ENCODE measurements at regions not wholly inside any gene's neighbourhood (a gene's known extent, or its start where the extent isn't known, plus 50 kb on each side); places are given as distances from the start of the nearest gene placed in this dataset.

DNA sequence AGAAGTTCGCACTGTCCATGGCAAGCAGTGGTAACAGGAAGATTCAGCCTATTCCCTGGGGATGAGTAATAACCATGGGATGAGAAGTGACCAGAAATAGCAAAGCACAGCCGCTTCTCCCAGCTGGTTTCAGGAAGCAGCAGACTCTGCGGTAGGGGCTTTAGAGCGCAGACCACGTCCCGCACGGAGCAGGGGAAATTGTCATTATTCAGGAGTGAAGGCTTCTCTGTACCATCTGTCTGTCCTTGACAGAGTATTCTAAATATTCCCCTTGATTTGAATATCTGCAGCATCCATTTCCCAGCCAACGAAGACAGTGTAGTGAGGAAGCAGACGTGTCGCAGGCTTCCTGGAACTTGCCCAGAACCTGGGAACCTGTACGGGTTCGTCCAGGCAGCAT lies 159.6 kb downstream of the NXNL2 start:
- no peak overlapping the region for H3K27ac Mint-ChIP-seq
- H3K9me3 Mint-ChIP-seq = peaks cover 13% of the 10 kb centered on the region
- H3K27me3 Mint-ChIP-seq (ENCODE audit: low read depth) = no peaks in the 10 kb centered on the region
- no peak for DNase-seq (ENCODE audit: low spot score in 2 of 2, unreplicated experiment in 2 of 2)
- TF ChIP-seq CTCF (IDR thresholded peaks at IDR 0.05; ENCODE audit: unreplicated experiment) = no peak
- H3K4me1 Mint-ChIP-seq = peaks cover 3% of the 10 kb centered on the region
- no peaks in the 10 kb centered on the region for H3K36me3 Mint-ChIP-seq
- H3K4me3 Mint-ChIP-seq = no peak overlapping the region

DNA sequence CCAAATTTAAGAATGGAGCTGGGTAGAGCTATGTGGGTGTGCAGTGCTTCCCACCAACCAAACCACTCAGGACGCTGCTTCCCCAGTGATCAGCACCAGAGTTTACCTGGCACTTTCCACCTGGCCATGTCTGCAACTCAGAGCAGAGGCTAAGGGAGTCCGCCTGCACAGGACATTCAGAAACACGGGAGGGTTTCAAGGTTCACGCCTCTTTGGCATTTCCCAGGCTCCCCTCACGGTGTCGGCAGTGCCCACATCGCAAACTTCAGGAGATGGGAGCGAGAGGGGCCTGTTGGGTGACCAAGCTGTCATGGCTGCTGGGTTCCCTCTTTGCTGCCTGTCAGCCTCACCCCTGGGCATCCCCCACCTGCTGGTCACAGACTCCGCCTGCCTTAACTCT lies 161.5 kb downstream of the NXNL2 start:
- Mint-ChIP-seq H3K36me3 (no peaks in the 10 kb centered on the region), H3K9me3 (peaks cover 11% of the 10 kb centered on the region), H3K4me1 (peaks cover 3% of the 10 kb centered on the region), H3K4me3 (no peak overlapping the region), H3K27ac (no peak overlapping the region), H3K27me3 (ENCODE audit: low read depth) (no peaks in the 10 kb centered on the region)
- DNase-seq (ENCODE audit: low spot score in 2 of 2, unreplicated experiment in 2 of 2) = no peak
- no peak for TF ChIP-seq CTCF (IDR thresholded peaks at IDR 0.05; ENCODE audit: unreplicated experiment)

GRCh38 chr9:88697764-88698432 lies 162.9 kb downstream of the NXNL2 start:
- TF ChIP-seq CTCF (IDR thresholded peaks at IDR 0.05; ENCODE audit: unreplicated experiment) = no peak
- Mint-ChIP-seq H3K4me3 (no peak overlapping the region), H3K36me3 (no peaks in the 10 kb centered on the region), H3K4me1 (peaks cover 9% of the 10 kb centered on the region), H3K27ac (no peak overlapping the region), H3K9me3 (peaks cover 11% of the 10 kb centered on the region), H3K27me3 (ENCODE audit: low read depth) (no peaks in the 10 kb centered on the region)
- DNase-seq (ENCODE audit: low spot score in 2 of 2, unreplicated experiment in 2 of 2) = no peak

- peaks cover 10% of the 10 kb centered on the region for H3K9me3 Mint-ChIP-seq
- DNase-seq (ENCODE audit: low spot score in 2 of 2, unreplicated experiment in 2 of 2) = no peak
- TF ChIP-seq CTCF (IDR thresholded peaks at IDR 0.05; ENCODE audit: unreplicated experiment) = no peak
- H3K4me3 Mint-ChIP-seq = no peak overlapping the region
- H3K27me3 Mint-ChIP-seq (ENCODE audit: low read depth) = no peaks in the 10 kb centered on the region
- peaks cover 9% of the 10 kb centered on the region for H3K4me1 Mint-ChIP-seq
- no peaks in the 10 kb centered on the region for H3K36me3 Mint-ChIP-seq
- no peak overlapping the region for H3K27ac Mint-ChIP-seq
Observed at GRCh38 chr9:88702985-88703384, 168.0 kb downstream of the NXNL2 start.

- no peaks in the 10 kb centered on the region for H3K36me3 Mint-ChIP-seq
- DNase-seq (ENCODE audit: low spot score in 2 of 2, unreplicated experiment in 2 of 2) = no peak
- H3K4me3 Mint-ChIP-seq = no peak overlapping the region
- no peak for TF ChIP-seq CTCF (IDR thresholded peaks at IDR 0.05; ENCODE audit: unreplicated experiment)
- H3K27ac Mint-ChIP-seq = no peak overlapping the region
- no peaks in the 10 kb centered on the region for H3K27me3 Mint-ChIP-seq (ENCODE audit: low read depth)
- peaks cover 6% of the 10 kb centered on the region for H3K4me1 Mint-ChIP-seq
- H3K9me3 Mint-ChIP-seq = peaks cover 6% of the 10 kb centered on the region
Observed at GRCh38 chr9:88706193-88707113, 171.5 kb downstream of the NXNL2 start.
